GM19395 (cell line): ENCODE measurements at regions not wholly inside any gene's neighbourhood (a gene's known extent, or its start where the extent isn't known, plus 50 kb on each side); places are given as distances from the start of the nearest gene placed in this dataset.
A peak's percentile ranks its signal among the peaks of the same experiment; 100 is the strongest.
"Not testable (repeated sequence)": the region's sequence is repeated elsewhere in the genome, so short reads cannot be mapped to it uniquely, and the experiment has no call there.

Experiments
- ATAC-seq: cut with Tn5 transposase; IDR thresholded peaks from one replicate; pipeline ENCODE4 v1.9.1; 2021; ENCODE audit warnings: mild to moderate bottlenecking, moderate library complexity; ENCODE audit not compliant: unreplicated experiment

DNA sequence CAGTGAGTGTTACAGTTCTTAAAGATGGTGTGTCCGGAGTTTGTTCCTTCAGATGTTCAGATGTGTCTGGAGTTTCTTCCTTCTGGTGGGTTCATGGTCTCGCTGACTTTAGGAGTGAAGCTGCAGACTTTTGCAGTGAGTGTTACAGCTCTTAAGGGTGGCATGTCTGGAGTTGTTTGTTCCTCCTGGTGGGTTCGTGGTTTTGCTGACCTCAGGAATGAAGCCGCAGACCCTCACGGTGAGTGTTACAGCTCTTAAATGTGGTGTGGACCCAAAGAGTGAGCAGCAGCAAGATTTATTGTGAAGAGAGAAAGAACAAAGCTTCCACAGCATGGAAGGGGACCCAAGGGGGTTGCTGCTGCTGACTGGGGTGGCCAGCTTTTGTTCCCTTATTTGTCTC lies 159.6 kb downstream of the POLR1F start:
- ATAC-seq = not testable (repeated sequence)

DNA sequence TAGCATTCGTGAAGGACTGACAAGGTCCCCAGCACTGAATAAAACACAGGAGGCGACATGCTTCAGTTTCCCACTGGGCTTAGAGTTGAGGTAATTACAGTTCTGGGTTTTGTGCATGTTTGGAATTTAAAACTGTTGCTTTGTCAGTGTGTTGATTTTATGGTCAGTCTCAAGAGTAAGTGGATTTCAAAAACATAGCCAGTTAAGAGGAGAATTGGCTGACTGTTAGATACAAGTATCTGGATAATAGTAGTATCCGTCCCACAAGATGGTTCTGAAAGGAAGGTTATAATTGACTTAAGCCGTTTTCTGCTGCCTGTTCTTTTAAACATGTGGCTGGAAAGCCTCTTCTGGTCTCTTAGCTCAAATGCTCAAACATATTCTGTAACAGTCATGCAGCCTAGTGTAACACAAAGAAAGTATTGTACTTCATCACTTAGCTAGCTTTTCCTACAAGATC lies 170.9 kb downstream of the POLR1F start:
- ATAC-seq = no peak

DNA sequence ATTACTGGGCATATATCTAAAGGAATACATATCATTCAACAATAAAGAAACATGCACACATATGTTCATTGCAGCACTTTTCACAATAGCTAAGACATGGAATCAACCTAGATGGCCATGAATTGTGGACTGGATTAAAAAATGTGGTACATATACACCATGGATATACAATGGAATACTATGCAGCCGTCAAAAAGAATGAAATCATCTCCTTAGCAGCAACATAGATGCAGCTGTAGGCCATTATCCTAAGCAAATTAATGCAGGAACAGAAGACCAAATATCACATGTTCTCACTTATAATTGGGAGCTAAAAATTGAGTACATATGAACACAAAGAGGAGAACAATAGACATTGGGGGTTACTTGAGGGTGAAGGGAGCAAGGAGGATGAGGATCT lies 175.6 kb downstream of the POLR1F start:
- ATAC-seq = no peak

DNA sequence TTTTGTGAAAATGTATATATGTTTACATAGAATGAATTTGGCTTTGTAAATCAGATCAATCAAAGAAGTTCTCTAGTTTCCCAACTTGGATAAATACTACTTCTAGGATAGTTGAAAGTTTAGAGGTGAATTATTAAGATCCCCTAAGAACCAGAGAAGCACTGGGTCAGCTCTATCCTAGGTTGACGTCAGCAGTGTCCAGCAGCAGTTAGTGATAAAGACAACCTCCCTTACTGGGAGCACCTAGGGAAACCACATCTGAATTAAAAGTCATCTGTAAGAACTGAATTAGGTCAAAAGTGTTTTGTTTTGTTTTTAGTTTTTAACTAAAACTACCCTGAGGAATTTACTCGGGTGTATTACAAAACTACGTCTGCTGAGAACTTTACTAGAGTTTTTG lies 178.0 kb downstream of the POLR1F start:
- ATAC-seq = no peak

DNA sequence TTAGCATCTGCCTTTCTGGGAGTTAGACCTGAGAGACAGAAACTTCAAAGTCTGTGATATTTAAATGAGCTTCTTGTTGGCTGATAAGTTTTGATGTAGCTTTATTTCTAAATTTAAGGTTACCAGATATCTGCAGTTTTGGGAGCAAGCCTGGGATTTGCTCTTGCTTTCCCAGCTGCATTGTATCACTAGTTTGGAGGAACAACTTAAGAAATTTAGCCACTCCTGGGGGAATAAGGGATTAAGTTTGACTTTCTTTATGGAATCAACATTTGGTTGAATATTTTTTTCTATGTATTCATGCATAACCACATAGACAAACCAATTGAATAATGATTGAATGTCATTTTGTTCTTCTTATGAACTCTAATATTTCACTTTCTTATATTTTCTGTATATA lies 178.6 kb downstream of the POLR1F start:
- ATAC-seq = no peak

DNA sequence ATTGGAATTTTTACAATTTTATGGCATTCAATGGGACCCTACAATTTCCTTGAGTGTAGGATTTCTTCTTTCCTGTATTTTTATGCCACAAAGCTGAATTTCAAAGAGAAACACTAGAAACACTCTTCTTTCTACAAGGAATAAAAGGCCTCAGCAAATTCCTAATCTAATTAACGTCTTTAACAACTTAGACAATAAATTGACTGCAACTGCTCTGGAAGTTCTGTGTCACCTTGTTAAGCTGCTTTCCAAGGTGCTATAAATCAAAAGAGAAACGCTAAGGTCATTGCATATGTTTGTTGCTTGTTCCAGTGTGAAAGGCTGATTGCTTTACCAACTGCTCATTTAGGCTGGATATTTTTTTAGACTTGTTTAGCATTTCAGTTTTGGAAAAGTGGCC lies 182.2 kb downstream of the POLR1F start:
- no peak for ATAC-seq

DNA sequence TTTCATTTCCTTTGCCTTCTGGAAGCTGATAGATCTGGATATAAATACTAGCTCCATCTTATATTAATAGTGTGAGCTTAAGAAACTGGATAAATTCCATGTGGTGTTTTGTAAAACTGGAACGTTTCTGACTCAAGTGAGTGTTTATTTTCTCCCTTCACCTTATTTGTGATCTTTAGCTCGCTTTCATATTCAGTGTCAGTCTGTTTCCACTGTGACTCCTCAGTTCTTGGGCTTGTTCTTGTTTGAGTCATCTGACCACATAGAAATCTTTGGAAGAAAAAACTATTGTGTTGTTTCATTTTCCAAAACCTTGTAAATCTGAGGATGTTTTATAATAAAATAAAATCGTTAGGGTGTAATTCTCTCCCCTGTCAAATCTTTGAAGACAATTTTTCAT lies 186.4 kb downstream of the POLR1F start:
- no peak for ATAC-seq

DNA sequence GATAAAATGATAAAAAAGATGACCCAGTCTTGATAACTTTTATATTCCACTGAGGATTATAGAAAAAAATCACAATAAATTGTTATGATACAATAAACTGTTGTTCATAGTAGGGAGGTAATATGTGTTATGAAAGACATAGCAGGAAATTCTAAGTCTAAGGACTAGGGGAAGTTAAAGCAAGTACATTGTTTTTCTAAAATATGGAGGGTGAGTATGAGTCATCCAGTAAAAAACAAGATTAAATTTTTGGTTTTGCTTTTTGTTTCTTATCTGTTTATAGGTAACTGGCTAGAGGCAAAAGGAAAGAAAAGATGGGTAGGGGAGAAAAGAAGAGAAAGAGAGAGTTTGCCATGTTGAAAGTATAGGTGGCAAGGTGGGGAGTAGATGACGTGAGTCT lies 188.4 kb downstream of the POLR1F start:
- no peak for ATAC-seq

DNA sequence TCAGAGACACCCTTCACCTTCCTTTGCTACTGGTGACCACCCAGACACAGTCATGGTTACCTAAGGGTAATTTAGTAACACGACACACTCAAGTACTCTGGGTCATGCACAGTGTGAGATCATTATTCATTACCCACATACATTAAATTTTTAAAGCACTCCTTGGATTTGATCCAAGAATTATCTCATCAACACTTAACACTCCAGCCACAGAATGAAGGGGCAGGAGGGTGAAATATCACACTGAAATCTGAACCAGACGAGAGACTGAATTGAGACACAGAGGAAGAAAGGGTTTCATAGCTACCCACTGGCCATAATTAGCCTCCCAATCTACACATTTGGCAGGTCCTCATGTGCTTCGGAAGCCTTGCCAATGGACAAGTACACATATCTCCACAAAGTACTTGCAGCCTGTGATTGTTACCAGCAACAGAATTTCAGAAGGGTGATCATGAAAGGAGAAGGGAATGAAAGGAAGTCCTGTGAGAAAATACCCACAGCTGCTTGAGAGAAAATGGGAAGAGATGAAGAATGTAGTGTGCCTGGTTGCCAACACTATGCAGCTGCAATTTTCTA lies 189.3 kb downstream of the POLR1F start:
- no peak for ATAC-seq

DNA sequence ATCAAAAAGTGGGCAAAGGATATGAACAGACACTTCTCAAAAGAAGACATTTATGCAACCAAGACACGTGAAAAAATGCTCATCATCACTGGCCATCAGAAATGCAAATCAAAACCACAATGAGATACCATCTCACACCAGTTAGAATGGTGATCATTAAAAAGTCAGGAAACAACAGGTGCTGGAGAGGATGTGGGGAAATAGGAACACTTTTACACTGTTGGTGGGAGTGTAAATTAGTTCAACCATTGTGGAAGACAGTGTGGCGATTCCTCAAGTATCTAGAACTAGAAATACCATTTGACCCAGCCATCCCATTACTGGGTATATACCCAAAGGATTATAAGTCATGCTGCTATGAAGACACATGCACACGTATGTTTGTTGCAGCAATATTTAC lies 191.3 kb downstream of the POLR1F start:
- not testable (repeated sequence) for ATAC-seq

DNA sequence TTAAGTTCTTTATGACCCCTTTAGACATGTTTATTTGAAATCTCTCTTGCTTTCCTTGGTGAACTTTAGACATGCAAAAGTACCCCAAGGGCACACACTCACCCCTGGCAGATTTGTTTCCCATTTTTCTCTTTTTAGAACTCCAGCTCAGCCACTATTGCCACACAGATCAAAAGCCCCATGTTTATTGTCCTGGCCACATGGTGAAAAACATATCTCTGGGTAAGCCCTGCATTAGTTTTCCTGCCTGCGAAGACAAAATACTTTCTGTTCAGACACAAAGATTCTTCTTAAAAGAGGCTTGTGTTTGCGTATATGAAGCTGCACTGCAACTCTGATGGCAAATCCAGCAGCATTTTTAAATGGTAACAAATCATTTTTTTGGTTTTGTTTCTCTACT lies 200.0 kb downstream of the POLR1F start:
- ATAC-seq = no peak

DNA sequence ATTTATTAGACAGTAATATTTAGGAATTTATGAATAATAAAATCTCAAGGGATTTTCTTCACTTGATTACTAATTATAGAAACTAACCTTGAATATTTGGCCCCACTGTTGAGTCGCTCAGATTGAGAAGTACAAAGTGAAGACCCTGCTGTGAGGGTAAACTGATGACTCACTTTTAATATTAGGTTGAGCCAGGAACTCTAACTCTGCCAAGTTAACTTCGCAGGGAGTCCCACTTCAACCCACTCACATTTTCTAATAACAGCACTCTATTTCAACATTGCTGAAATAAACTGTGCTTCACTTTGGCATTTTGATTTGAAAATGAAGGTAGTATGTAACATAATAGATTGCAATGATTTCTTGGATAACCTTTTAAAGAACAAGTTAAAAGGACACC lies 200.7 kb downstream of the POLR1F start:
- no peak for ATAC-seq

DNA sequence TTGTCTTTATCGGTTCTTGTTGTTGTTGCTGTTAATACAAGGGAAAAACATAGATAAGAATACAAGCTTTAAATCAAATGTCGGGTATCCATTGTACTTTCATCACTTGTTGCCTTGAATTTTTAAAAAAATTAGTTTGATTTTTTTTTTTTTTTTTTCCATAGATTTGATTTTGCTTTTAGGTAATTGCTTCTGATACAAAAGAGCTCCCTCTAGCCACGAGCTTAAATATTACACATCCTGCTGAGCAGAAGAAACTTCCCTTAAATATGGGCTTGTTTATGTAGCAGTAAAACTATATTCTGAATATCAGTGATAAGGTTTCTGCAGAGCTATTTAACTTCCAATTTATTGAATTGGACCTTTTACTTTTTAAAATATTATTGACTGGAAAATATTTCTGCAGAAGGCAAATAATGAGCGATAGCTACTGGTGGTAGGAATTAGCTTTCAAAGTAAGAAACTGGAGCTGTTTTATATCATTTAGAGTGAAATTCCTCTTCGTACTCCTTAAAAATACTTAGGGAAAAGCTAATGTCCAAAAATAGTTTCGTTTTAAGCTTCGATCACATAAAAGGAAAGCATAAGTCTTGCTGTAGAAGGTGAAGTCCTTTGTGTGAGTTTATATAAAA lies 216.9 kb downstream of the POLR1F start:
- peak; percentile 79 for ATAC-seq

DNA sequence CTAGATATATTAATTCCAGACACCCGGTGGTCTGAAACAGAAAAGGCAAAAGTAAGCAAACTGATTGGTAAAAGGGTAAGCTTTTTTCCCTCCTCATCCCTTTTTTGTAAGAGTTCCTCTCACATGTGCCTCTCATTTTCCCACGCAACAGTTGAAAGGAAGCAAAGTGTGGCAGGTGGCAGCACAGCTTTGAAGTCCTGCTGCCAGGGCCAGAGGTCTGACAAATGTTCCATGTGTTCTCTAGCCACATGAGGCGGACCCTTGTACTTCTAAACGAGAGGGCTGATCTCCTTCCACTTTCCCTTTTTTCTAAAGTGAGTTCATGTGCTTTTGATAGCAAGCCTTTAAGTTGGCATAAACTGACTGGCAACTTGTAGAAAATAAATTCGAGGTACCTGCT lies 217.5 kb downstream of the POLR1F start:
- no peak for ATAC-seq

DNA sequence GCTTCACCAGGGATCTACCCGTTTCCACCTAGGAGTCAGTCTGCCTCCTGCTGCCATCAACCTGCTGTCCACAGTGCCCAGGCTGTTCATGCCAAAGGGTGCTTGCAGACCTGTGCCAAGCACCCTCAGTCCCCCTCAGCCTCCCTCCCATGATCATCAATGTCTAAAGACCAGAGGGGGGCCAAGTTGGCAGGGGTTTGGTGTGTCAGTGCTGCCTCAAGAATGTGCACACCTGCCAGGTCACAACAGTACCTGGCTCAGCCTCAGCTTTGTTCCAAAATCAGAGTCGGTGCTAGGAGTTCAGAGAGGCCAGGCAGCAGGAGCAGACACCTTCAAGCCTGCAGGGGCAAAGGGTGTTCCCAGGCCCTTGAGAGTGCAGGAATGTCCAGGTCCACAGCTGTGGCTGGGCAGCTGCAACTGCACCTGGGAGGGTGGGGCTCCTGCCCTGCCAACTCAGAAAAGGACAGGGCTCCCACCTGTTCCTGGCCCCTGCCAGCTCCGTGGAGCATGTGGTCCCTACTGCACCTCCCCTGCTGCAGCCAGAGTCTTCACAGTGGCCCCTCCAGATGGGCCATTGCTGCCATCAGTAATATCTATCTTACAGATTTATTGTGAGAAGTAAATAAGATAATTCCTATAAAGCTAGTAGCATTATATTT lies 219.5 kb downstream of the POLR1F start:
- no peak for ATAC-seq

DNA sequence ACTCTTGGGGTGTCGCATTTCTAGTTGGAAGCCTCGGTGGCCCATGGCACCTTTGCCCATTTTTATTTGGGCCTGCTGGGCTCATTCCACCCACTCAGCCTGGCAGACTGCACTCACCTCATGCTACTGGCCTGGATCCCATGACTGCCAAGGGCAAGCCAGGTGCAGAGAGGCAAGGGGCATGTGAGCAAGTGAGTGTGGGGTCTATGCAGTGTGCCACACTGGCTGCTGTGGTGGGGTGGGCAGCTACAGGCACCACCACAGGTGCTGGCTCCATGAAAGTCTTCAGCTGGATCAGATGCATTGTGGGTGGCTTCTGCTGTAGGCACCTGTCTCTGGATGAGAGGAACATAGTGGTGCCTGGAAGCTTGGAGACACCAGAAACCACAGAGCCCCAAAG lies 220.8 kb downstream of the POLR1F start:
- ATAC-seq = no peak

DNA sequence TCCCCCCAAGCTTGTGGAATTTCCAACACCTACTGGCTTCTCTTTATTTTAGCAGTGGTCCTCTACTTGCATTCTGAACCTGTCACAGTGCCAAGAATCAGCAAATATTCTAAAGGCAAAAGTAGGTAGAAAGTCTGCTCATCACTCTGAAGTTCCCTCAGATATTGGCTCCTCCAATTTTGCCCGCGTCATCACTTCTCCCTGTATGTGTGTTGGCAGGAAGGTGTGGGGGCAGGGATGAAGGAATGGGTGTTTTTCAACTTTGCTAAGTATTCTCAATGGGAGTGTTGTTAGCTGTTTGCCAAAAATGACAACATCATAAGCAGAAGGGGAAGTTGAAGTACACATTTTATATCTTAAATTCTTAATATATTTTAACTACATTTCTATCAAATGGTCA lies 226.2 kb downstream of the POLR1F start:
- ATAC-seq = no peak

DNA sequence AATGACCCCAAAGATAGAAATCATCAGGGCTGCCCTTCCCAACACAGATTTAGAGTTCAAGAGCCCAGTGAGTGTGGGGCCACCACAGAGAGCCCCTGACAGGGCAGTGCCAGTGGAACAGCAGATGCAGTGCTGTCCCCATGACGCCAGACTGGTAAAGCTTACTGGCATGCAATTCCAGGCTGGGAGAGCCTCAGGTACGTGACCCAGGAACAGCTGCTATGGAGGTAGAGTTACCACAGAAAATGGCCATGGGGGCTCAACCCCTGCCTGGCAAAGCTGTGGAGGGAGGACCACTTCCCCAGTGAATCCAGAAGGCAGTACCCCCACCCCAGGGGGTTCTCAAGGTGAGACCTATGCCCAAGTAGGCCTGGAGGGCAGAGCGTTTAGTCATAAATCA lies 228.5 kb downstream of the POLR1F start:
- ATAC-seq = no peak

DNA sequence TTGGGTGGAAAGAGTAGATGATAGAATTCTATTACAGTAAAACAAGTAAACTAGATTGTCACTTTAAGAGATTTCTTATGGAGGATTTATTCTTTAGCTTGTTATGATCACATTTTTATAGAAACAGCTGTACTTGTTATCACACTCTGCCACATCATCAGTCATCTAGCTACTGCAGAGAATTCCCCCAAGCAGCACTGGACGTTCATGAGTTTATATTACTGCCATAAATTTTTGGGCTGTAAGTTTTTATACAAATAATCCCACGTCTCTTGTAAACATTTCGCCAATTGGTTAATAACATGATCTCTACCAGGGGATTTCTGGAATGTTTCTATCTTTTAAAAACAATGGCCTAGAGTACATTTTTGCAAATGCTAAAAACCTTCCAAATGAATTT lies 238.8 kb downstream of the POLR1F start:
- ATAC-seq = no peak

DNA sequence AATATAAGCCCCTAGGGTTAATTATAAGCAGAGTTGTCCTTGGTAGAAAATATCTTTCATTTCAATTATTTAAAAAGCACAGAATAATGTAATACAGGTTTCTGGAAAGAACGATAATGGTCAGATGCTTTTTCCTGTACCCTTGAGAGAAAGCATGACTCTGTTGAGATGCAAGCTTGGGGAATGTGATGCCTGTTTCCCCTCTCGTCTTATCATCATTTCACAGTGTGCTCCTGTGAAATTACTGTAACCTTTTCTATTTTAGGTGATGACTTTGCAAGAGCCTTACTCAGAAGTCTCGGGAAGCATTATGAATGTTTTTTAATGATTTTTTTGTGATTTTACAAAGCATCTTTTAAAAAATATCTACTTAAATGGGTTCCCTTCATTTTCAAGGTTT lies 243.0 kb downstream of the POLR1F start:
- ATAC-seq = no peak

DNA sequence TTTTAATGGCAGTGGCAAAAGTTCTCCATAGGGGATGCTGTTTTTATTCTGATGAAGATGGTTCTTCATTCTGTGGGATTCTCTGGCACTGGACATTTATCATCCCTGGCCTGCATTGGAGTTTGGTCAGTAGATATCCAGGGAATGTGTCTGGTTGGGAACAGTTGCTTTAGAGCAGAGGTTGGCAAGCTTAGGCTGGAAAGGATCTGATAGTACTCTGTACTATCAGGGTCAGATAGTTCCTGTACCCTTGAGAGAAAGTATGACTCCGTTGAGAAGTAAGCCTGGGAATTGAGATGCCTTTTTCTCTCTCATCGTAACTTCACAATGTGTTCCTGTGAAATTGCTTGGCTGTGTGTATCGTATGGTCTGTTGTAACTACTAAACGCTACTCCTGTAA lies 244.1 kb downstream of the POLR1F start:
- no peak for ATAC-seq

DNA sequence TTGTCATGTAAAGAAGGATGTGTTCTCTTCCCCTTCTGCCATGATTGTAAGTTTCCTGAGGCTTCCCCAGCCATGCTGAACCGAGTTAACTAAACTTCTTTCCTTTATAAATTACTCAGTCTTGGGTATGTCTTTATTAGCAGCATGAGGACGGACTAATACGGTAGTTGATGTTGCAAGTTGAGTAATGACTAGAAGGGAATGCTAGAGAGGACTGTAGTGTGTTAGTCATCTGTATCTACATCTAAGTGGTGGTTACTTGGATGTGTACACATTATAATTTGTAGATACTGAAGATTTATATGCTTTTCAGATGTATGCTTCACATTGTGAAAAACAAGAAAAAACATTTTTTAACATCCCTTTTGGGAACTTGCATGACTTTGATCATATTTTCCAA lies 244.6 kb downstream of the POLR1F start:
- ATAC-seq = no peak

DNA sequence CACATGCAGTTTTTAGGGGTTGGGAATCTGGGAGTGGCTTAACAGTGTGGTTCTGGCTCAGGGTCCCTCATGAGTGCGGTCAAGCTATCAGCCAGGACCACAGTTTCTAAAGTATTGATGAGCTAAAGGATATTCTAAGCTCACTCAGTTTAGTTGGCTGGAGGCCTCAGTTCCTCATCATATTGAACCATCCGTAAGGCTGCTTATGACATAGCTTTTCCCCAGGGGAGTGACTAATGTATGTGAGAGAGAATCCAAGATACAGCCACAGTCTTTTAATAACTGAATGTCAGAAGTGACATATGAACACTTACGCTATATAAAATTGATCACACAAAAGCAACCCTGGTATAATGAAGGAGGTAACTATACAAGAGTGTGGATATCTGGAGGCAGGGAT lies 245.3 kb downstream of the POLR1F start:
- ATAC-seq = no peak
